ENCODE measurements at regions not wholly inside any gene's neighbourhood (a gene's known extent, or its start where the extent isn't known, plus 50 kb on each side); places are given as distances from the start of the nearest gene placed in this dataset.
"Not testable (repeated sequence)": the region's sequence is repeated elsewhere in the genome, so short reads cannot be mapped to it uniquely, and the experiment has no call there.

DNA sequence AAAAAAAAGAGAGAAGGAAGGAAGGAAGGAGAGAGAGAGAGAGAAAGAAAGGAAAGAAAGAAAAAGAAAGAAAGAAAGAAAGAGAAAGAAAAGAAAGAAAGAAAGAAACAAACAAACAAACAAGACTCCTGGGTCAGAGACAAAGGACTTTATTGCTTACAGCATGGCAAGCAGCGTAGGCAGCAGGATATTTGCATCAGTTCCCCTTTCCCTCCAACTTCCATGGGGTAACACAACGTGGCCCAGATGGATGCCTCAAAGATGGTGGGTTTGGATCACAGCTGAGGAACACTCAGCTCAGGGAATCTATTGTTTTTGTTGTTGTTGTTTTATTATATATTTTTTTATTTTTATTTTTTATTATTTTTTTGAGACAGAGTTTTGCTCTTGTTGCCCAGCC lies 128.5 kb upstream of the VKORC1L1 start:
- no peak for DNase-seq (ENCODE audit: low read depth, low spot score)

DNA sequence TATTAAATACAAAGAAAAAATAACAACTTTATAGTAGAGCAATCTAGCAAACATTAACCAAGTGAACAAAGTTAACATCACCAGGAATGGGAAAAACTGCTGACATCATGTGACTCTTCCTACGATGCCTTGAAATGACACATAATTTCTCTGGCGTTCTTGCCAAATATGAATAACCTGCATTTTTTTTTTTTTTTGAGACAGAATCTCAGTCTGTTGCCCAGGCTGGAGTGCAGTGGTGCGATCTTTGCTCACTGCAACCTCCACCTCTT lies 126.5 kb upstream of the VKORC1L1 start:
- no peak for DNase-seq (ENCODE audit: low read depth, low spot score)

- DNase-seq (ENCODE audit: low read depth, low spot score), result no peak
These were observed 123.8 kb upstream of the VKORC1L1 start for GRCh38 chr7:65749039-65749438.

DNA sequence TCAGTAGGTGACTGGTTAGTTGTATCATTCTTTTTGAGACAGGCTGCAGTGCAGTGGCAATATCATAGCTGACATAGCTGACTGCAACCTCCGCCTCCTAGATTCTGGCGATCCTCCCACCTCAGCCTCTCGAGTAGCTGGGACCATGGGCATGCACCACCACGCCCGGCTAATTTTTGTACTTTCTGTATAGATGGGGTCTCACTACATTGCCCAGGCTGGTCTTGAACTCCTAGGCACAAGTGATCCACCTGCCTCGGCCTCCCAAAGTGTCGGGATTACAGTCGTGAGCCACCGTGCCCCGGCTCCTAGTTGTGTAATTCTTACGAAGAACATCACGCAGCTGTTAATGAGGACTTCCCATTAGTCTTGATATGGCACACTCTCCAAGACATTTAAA lies 123.4 kb upstream of the VKORC1L1 start:
- no peak for DNase-seq (ENCODE audit: low read depth, low spot score)

DNA sequence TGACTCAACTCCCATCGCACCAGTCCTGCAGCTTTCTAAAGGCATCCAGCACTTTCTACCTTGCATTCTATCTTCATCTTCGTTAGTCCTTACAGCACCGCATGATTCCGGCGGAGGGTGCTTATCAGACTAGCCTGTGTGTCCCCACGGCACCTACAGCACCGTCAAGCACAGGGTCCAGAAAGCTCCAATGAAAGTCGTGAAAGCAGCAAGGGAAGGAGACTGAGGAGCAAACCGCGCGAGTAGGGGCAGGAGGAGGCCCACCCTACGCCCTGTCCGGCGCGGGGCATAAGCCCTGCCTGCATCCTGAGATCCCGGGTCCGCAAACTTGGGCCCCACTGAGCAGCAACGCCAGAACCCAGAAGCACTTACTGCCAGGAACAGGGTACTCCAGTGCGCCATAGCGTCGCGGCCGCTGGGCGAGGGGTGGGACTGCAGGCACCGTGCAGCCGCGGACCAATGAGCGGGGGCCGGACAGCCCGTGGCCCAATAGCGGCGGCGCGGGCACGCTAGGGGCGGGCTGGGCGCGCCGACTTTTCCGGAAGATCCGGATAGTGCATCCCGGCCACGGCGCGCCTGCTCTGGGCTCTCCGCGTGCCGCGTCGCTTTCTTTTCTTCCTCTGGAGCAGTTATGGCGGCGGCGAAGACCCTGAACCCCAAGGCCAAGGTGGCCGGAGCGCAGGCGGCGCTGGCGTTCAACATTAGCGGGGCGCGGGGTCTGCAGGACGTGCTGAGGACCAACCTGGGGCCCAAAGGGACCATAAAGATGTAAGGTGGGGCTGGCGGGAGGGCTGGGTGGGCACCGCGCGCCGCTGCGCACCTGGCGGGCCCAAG lies 122.1 kb upstream of the VKORC1L1 start:
- peak; percentile 59 for DNase-seq (ENCODE audit: low read depth, low spot score)

DNA sequence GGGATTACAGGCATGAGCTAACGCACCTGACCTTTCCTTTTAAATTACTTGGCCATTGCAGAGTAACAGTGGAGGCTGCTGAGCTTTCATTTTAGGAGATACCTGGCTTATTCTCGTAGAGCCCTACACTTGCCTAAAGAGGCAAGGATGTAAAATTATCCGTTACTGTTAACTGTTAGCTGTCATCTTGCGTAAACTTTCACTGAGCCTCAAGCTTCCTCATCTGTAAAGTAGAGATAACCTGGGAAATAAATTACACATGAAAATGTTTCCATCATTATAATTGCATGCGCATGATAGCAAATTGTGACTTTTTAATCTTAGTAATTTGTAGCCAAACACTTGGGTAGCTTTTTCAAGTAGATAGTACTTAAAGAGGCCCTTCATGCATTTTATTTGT lies 118.8 kb upstream of the VKORC1L1 start:
- not testable (repeated sequence) for DNase-seq (ENCODE audit: low read depth, low spot score)

DNA sequence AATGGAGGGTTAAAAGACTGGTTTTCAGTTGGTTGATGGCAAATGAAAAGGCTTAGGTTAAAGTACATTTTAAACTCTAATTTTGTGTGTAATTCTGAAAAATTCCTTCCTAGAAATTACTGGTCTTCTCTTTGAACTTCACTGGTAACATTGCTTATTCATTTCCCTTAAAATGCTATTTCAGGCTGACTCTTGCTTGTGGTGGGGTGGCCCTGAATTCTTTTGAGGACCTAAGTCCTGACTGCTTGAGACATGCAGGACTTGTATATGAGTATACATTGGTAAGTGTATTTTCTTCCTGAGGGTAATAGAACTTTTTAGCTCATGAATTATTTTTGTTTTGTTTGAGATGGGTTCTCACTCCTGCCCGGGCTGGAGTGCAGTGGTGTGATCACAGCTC lies 113.9 kb upstream of the VKORC1L1 start:
- not testable (repeated sequence) for DNase-seq (ENCODE audit: low read depth, low spot score)

- DNase-seq (ENCODE audit: low read depth, low spot score), result not testable (repeated sequence)
These were observed 110.2 kb upstream of the VKORC1L1 start for GRCh38 chr7:65762712-65763111.

DNA sequence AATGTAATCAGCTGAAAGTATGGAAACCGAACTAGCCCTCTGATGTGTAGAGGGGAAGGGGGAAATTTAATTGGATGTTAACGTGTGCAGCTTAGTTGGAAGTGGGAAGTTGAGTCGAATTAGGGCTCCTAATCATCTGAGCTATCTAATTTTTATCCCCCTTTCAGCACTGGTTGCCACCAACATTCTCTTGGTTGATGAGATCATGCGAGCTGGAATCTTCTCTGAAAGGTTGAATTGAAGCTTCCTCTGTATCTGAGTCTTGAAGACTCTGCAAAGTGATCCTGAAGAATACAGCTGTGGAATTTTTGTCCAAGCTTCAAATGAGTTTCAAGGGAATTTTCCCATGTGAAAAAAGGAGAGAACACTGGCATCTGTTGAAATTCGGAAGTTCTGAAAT lies 109.8 kb upstream of the VKORC1L1 start:
- not testable (repeated sequence) for DNase-seq (ENCODE audit: low read depth, low spot score)

GRCh38 chr7:65770473-65771225 lies 102.2 kb upstream of the VKORC1L1 start:
- DNase-seq (ENCODE audit: low read depth, low spot score), result peak; percentile 70

- not testable (repeated sequence) for DNase-seq (ENCODE audit: low read depth, low spot score)
These were observed 101.7 kb upstream of the VKORC1L1 start for GRCh38 chr7:65771226-65771569.

DNA sequence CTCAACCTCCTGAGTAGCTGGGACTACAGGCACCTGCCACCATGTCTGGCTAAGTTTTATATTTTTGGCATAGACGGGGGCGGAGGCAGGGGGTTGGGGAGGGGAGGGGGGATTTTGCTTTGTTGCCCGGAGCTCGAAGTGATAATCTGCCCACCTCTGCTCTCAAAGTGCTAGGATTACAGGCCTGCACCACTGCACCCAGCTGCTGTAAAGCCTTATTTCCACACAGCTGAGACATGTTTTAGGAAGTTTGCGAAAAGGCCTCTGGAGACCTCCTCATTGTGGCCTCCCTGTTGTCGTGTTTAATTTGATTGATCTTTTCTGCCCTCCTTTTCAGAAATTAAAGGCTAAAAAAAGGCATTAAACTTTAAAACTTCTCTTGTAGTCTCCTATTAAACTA lies 96.2 kb upstream of the VKORC1L1 start:
- DNase-seq (ENCODE audit: low read depth, low spot score), result not testable (repeated sequence)

GRCh38 chr7:65789943-65790342 lies 82.9 kb upstream of the VKORC1L1 start:
- DNase-seq (ENCODE audit: low read depth, low spot score), result not testable (repeated sequence)

DNA sequence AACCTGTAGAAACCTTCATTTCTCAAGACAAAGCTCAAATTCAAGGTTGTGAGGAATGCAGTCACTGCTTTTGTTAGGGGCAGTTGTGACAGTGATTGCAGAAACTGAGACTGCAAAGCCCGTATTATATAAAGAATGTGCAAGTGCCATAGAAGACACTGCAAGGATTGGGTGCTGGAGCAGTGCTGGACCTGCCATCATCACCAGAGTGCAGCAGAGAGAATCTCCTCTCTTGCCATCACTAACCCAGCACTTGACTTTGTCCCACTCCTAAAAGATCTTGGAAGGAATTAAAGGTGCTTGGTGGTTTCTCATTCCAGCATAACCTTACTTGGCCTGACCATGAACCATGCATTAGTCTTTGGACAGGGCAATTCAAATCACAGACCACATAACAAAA lies 81.1 kb upstream of the VKORC1L1 start:
- DNase-seq (ENCODE audit: low read depth, low spot score), result not testable (repeated sequence)

GRCh38 chr7:65792726-65793125 lies 80.1 kb upstream of the VKORC1L1 start:
- not testable (repeated sequence) for DNase-seq (ENCODE audit: low read depth, low spot score)

DNA sequence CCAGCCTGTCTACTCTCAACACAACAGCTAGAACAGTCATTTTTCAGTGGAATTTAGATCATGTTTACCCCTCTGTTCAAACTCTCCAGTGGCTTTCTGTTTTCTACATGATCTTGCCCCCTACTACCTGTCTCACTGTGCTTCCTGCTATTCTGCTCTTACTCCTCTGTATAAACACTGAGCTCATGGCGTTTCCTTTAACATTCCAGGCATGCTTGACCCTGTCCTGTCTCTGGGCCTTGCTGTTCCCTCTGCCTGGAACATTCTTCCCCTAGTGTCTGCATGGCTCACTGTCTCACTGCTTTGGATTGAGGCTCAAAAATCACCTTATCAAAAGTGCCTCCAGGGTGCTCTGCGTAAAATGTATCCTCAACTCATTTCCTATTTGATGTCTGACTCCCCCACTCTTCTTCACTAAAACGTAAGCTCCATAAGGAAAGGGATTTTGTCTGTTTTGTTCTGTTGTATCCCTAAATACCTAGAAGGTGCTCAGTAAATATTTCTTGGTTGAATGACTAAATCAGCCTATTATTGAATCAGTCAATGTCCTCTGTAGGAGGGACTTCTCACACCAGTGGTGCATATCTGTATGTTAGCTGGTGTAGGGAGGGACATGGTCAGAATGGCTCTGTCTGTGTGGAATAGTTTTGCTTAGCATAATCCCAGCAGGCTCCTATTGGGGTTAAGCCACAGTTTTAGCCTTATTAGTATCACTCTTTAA lies 78.0 kb upstream of the VKORC1L1 start:
- not testable (repeated sequence) for DNase-seq (ENCODE audit: low read depth, low spot score)

DNA sequence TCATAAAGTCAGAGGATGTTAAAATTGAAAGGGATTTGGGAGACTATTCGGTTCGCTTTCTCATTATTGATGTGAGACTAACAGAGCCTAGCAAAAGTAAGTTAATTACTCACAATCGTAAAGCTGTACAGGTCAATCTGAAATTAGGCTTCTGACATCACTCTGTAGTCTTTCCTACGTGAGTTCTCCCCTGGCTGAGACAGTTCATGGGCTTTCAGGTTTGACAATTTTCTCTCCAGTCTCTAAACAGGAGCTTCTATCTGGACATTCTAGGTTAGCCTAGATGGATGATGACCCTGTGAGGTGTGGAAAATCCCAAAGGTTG lies 77.5 kb upstream of the VKORC1L1 start:
- DNase-seq (ENCODE audit: low read depth, low spot score), result not testable (repeated sequence)

DNA sequence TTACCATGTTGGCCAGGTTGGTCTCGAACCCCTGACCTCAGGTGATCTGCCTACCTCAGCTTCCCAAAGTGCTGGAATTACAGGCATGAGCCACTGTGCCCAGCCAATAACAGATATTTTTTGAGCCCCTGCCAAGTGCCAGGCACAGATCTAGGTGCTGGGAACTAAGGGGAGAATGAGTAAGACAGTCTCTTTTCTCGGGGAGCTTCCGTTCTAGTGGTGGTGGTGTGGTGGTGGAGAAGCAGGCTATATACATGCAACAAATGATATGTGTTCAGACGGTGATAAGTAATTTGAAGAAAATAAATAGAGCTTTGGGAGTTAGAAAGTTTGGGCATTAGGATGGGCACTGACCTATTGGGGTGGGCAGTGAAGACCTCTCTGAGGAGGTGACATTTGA lies 76.7 kb upstream of the VKORC1L1 start:
- no peak for DNase-seq (ENCODE audit: low read depth, low spot score)

GRCh38 chr7:65797086-65797485 lies 75.8 kb upstream of the VKORC1L1 start:
- DNase-seq (ENCODE audit: low read depth, low spot score), result not testable (repeated sequence)

DNA sequence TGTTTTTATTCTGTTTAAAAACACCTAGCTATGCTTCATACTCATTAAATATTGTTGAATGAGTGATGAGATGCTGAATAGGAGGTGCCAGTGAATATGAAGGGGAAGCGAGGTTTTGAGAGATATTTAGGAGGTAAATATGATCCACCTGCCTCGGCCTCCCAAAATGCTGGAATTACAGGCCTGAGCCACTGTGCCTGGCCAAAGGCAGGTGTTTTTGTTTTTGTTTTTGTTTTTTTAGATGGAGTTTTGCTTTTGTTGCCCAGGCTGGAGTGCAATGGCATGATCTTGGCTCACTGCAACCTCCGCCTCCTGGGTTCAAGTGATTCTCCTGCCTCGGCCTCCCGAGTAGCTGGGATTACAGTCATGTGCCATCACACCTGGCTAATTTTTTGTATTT lies 75.3 kb upstream of the VKORC1L1 start:
- DNase-seq (ENCODE audit: low read depth, low spot score), result not testable (repeated sequence)

GRCh38 chr7:65798111-65799075 lies 74.5 kb upstream of the VKORC1L1 start:
- DNase-seq (ENCODE audit: low read depth, low spot score), result peak; percentile 3
